PC-3 (cell line): ENCODE measurements at regions not wholly inside any gene's neighbourhood (a gene's known extent, or its start where the extent isn't known, plus 50 kb on each side); places are given as distances from the start of the nearest gene placed in this dataset.

Experiments
- ATAC-seq: fragments of 200-7000 bp; cut with Tn5 transposase; 2 replicates; pipeline ENCODE4 v1.9.1; 2020; ENCODE audit warnings: mild to moderate bottlenecking, moderate library complexity
- BruUV-seq: library from RNA; stranded (reverse); fragments of 400-500 nt; replicated peaks from 2 replicates; lab custom pipeline; 2021; lab: Mats Ljungman, UMichigan
- CTCF ChIA-PET: fragments of 300-600 bp; sonication (Branson Sonifier 250); formaldehyde crosslinking; loops from one replicate; lab custom pipeline; 2022; ENCODE audit warnings: antibody characterized with exemption; lab: Charles Lee
- POLR2A ChIA-PET: fragments of 300-600 bp; sonication (Branson Sonifier 250); formaldehyde crosslinking; loops from one replicate; lab custom pipeline; 2022; ENCODE audit warnings: antibody characterized with exemption; ENCODE audit not compliant: unreplicated experiment; lab: Charles Lee
- DNase-seq: peaks from one replicate; pipeline ENCODE4 v3.0.0-alpha.2; 2015
- H2AFZ ChIP-seq: fragments of 300-600 bp; sonication (generic); 2 replicates; pipeline ENCODE4 v1.6.0; 2016; ENCODE audit warnings: antibody characterized with exemption, low read length
- H3F3A ChIP-seq: fragments of 300-600 bp; sonication (generic); one replicate; pipeline ENCODE4 v1.6.0; 2017; ENCODE audit warnings: antibody characterized with exemption, low read length, control low read depth, mild to moderate bottlenecking; ENCODE audit not compliant: unreplicated experiment
- H3K27ac ChIP-seq: fragments of 300-600 bp; sonication (generic); 2 replicates; pipeline ENCODE4 v1.5.1; 2016; ENCODE audit warnings: mild to moderate bottlenecking, low read length
- H3K27me3 ChIP-seq: fragments of 300-600 bp; sonication (generic); 2 replicates; pipeline ENCODE4 v1.6.1; 2016; ENCODE audit warnings: low read length, mixed read lengths
- H3K36me3 ChIP-seq: fragments of 300-600 bp; sonication (generic); 2 replicates; pipeline ENCODE4 v1.6.1; 2016; ENCODE audit warnings: low read depth, mixed run types, low read length, mixed read lengths
- H3K4me1 ChIP-seq: fragments of 300-600 bp; sonication (generic); 2 replicates; pipeline ENCODE4 v1.5.1; 2016; ENCODE audit warnings: low read length; ENCODE audit not compliant: insufficient read depth
- H3K4me2 ChIP-seq: fragments of 300-600 bp; sonication (generic); 2 replicates; pipeline ENCODE4 v1.6.0; 2016; ENCODE audit warnings: low read length
- H3K4me3 ChIP-seq: fragments of 300-600 bp; sonication (generic); 2 replicates; pipeline ENCODE4 v1.5.1; 2016; ENCODE audit warnings: mild to moderate bottlenecking, low read length, mixed read lengths
- H3K79me2 ChIP-seq: fragments of 300-600 bp; sonication (generic); 2 replicates; pipeline ENCODE4 v1.6.1; 2017; ENCODE audit warnings: low read length, mixed read lengths
- H3K9ac ChIP-seq: fragments of 300-600 bp; sonication (generic); 2 replicates; pipeline ENCODE4 v1.6.0; 2016; ENCODE audit warnings: mild to moderate bottlenecking, low read length
- H3K9me2 ChIP-seq: fragments of 300-600 bp; sonication (generic); replicated peaks from 2 replicates; pipeline ENCODE4 v1.6.1; 2016; ENCODE audit warnings: mixed run types, low read length, mixed read lengths
- H3K9me3 ChIP-seq: fragments of 300-600 bp; sonication (generic); 2 replicates; pipeline ENCODE4 v1.6.1; 2016; ENCODE audit warnings: low read length, mixed read lengths
- H4K20me1 ChIP-seq: fragments of 300-600 bp; sonication (generic); 2 replicates; pipeline ENCODE4 v1.6.1; 2016; ENCODE audit warnings: low read length, mixed read lengths
- CTCF ChIP-seq: fragments of 300-600 bp; sonication (generic); conservative IDR thresholded peaks from 2 replicates; pipeline ENCODE4 v1.5.1; 2017; ENCODE audit warnings: antibody characterized with exemption, low read depth, mild to moderate bottlenecking, low read length
- EZH2 ChIP-seq: fragments of 300-600 bp; sonication (generic); IDR thresholded peaks from one replicate; pipeline ENCODE4 v1.6.1; 2017; ENCODE audit warnings: antibody characterized with exemption, mild to moderate bottlenecking, low read length; ENCODE audit not compliant: unreplicated experiment
- EZH2phosphoT487 ChIP-seq: fragments of 300-600 bp; sonication (generic); IDR thresholded peaks from 2 replicates; pipeline ENCODE4 v1.6.1; 2018; ENCODE audit warnings: mild to moderate bottlenecking, antibody characterized with exemption, low read length, borderline replicate concordance
- intact Hi-C: fragments of 100-400 bp; cut with micrococcal nuclease; formaldehyde crosslinking; loops from 2 replicates; pipeline ENCODE4 v1.9.0; 2023

- POLR2A ChIA-PET, result no interaction called here
- no peak for ATAC-seq
- BruUV-seq, result no TSS peak
Observed at GRCh38 chr12:59082952-59083351, 162.6 kb upstream of the LRIG3 start.

GRCh38 chr12:59080101-59080500 lies 159.8 kb upstream of the LRIG3 start:
- no peaks in the 10 kb centered on the region for H3K9me2 ChIP-seq
- BruUV-seq, result no TSS peak
- no peaks in the 10 kb centered on the region for H3K4me1 ChIP-seq
- no peaks in the 10 kb centered on the region for H3K9me3 ChIP-seq
- H3K27ac ChIP-seq, result no peak overlapping the region
- TF ChIP-seq CTCF (no peak), EZH2phosphoT487 (no peak), EZH2 (no peak)
- no peaks in the 10 kb centered on the region for H3K27me3 ChIP-seq
- H3K9ac ChIP-seq, result no peak overlapping the region
- no peaks in the 10 kb centered on the region for H3F3A ChIP-seq
- intact Hi-C loops, result no loop called here
- ATAC-seq, result no peak
- ChIA-PET CTCF (no interaction called here), POLR2A (no interaction called here)
- DNase-seq, result no peak
- no peaks in the 10 kb centered on the region for H3K79me2 ChIP-seq
- H3K4me3 ChIP-seq, result no peak overlapping the region
- H3K36me3 ChIP-seq, result no peaks in the 10 kb centered on the region
- H2AFZ ChIP-seq, result no peak overlapping the region
- no peaks in the 10 kb centered on the region for H4K20me1 ChIP-seq
- no peak overlapping the region for H3K4me2 ChIP-seq

More at GRCh38 chr12:59082952-59083351, 162.6 kb upstream of the LRIG3 start:
- no peaks in the 10 kb centered on the region for H4K20me1 ChIP-seq
- no peak overlapping the region for H3K4me2 ChIP-seq
- no peaks in the 10 kb centered on the region for H3K9me3 ChIP-seq
- intact Hi-C loops, result no loop called here
- H3K9ac ChIP-seq, result no peak overlapping the region
- no peaks in the 10 kb centered on the region for H3K27me3 ChIP-seq
- H3F3A ChIP-seq, result no peaks in the 10 kb centered on the region
- H3K4me3 ChIP-seq, result no peak overlapping the region
- no peak overlapping the region for H2AFZ ChIP-seq
- H3K4me1 ChIP-seq, result 0 out of 2 replicates have a peak, but pooled peaks cover 4% of the 10 kb centered on the region
- H3K9me2 ChIP-seq, result no peaks in the 10 kb centered on the region
- CTCF ChIA-PET, result no interaction called here
- no peak for DNase-seq
- H3K27ac ChIP-seq, result no peak overlapping the region
- H3K79me2 ChIP-seq, result no peaks in the 10 kb centered on the region
- H3K36me3 ChIP-seq, result no peaks in the 10 kb centered on the region
- TF ChIP-seq EZH2phosphoT487, result no peak
- no peak for TF ChIP-seq CTCF
- TF ChIP-seq EZH2, result no peak

GRCh38 chr12:59079472-59079871 lies 159.2 kb upstream of the LRIG3 start:
- H3F3A ChIP-seq, result no peaks in the 10 kb centered on the region
- H4K20me1 ChIP-seq, result no peaks in the 10 kb centered on the region
- no peak for ATAC-seq
- TF ChIP-seq EZH2phosphoT487 (no peak), CTCF (no peak), EZH2 (no peak)
- H3K79me2 ChIP-seq, result no peaks in the 10 kb centered on the region
- H3K4me2 ChIP-seq, result no peak overlapping the region
- no peaks in the 10 kb centered on the region for H3K36me3 ChIP-seq
- POLR2A ChIA-PET, result no interaction called here
- no peaks in the 10 kb centered on the region for H3K27me3 ChIP-seq
- H2AFZ ChIP-seq, result no peak overlapping the region
- no peaks in the 10 kb centered on the region for H3K4me1 ChIP-seq
- H3K4me3 ChIP-seq, result no peak overlapping the region
- intact Hi-C loops, result no loop called here
- H3K9me3 ChIP-seq, result no peaks in the 10 kb centered on the region
- CTCF ChIA-PET, result interaction anchor here (0.5 kb wide), 1 partner anchor 36 kb away, joined by 3 read pairs; no protein-coding TSS in a partner anchor
- H3K9me2 ChIP-seq, result no peaks in the 10 kb centered on the region
- no peak overlapping the region for H3K9ac ChIP-seq
- no TSS peak for BruUV-seq
- no peak overlapping the region for H3K27ac ChIP-seq
- no peak for DNase-seq
